ENCODE measurements at regions not wholly inside any gene's neighbourhood (a gene's known extent, or its start where the extent isn't known, plus 50 kb on each side); places are given as distances from the start of the nearest gene placed in this dataset.
A peak's percentile ranks its signal among the peaks of the same experiment; 100 is the strongest.

- no peak for DNase-seq
These were observed 74.1 kb upstream of the IRF2BP2 start for GRCh38 chr1:234683861-234684632.

GRCh38 chr1:234683127-234683860 lies 73.3 kb upstream of the IRF2BP2 start:
- no peak for DNase-seq

GRCh38 chr1:234681990-234682389 lies 72.0 kb upstream of the IRF2BP2 start:
- no peak for DNase-seq

DNA sequence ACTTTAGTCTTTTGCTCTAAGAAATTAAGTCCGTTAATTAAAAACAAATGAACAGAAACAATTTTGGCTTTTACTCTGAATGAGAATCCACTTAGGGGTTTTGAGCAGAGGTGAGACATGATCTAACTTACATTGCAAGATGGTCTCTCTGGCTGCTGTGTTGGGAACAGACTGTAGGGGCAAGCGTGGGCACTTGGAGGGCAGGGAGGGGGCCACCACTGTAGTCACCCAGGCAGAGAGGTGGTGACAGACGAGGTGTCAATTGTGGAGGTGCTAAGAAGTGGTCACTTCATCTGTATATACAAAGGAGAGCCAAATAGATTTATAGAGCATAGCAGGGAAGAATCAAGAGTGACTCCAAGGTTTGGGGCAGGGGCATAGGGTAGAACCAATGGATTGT lies 71.1 kb upstream of the IRF2BP2 start:
- DNase-seq = no peak

DNA sequence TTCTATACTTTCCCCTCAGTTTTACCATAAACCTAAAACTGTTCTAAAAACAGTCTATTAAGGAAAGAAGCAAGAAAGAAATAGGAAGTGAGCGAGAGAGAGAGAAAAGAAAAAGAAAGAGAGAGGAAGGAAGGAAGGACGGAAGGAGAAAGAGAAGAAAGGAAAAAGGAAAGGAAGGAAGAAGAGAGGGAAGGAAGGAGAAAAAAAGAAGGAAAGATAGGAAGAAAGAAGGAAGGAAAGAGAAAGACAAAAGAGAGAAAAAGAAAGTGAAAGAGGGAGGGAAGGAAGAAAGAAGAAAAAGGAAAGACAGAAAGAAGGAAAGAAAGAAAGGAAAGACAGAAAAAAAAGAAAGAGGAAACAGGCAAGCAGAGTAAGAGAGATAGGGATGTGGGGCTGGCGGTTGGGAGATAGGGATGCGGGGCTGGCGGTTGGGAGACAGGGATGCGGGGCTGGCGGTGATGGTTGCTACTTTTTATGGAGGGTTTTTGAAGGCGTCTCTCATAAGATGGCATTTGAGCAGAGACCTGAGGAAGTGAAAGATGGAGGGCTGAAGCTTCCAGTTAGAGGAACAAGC lies 70.4 kb upstream of the IRF2BP2 start:
- DNase-seq = no peak

GRCh38 chr1:234676103-234676594 lies 66.2 kb upstream of the IRF2BP2 start:
- DNase-seq = peak; percentile 78

DNA sequence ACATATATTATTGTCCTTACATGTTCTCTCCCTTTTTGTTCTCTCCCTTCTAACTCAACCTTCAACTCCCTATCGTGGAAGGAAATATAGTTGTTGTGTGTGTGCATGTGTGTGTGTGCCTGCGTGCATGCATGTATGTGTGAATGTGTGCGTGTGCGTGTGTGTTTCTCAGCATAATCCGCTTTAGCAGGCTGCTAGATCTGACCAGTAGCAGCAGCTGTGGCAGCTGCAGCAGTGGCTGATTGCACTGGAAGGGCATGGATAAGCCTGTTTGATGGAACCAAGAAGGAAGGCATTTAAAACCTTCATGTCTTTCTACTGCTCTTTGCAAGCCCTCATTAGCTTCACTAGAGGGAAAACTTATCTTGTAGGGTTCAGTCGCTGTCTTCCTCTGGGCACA lies 65.6 kb upstream of the IRF2BP2 start:
- DNase-seq = no peak

GRCh38 chr1:234675006-234675405 lies 65.0 kb upstream of the IRF2BP2 start:
- no peak for DNase-seq

GRCh38 chr1:234674218-234674815 lies 64.3 kb upstream of the IRF2BP2 start:
- no peak for DNase-seq

DNA sequence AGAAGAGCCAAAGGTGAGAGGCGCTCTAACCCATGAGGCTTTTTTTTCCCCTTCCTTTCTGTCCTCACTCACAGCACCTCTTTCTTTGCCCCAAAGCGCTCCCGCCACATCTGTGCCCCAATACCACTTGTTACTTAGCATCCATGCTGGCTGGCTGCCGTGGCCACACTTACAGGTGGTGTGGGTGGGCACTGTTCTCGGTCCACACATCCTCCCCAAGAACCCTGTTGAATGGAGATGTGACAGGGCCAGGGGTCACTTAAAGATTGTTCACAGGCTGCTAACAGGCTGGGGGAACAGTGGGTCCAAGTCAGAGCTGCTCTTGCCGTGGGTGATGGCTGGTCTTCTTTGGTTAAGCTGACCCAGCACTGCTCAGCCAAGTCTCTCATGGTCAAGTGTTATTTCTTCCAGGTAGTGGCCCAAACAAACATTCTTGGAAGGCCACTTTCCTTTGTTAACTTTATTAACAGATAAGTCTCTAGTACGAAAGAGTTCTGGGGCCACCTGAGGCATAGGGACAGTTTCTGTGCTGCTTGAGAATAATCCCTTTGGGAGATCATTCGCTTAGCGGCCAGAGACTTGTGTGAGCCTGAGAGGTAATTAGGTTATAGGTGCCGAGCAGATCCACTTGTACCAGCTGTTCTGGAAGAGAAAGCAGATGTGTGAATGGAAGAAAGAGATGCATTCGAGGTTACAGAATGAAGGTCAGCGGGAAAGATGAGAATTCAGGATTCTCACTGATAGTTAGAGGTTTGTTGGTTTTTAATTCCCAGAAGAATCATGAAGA lies 62.6 kb upstream of the IRF2BP2 start:
- no peak for DNase-seq

GRCh38 chr1:234670967-234671626 lies 61.1 kb upstream of the IRF2BP2 start:
- peak; percentile 89 for DNase-seq

DNA sequence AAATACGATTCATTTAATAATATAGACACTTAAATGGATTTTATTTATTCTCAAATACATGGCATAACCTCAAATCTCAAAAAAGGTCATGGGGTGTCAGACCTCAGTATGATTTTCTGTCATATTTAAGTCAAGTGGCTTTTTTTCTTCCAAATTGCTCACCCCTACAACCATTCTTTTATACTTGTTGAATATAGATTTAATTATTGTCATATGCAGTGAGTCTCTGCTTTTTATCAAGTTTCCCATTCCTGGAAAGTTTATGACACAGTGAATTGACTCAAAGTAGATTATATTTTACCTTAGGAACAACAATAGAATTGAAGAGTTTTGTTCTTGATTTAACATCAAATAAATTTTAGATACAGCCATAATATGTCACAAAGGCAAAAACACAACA lies 59.5 kb upstream of the IRF2BP2 start:
- no peak for DNase-seq

DNA sequence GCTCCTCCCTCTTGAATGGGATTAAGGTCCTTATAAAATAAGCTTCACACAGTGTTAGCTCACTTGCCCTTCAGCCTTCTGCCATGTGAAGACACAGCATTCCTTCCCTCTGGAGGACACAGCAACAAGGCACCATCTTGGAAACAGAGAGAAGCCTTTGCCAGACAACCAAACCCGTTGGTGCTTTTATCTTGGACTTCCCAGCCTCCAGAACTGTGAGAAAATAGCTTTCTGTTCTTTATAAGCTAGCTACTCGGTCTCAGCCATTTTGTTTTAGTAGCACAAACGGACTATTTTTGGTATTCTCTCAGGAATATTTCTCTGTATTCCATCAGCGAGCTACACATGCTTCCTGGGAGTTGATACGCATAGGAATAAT lies 58.6 kb upstream of the IRF2BP2 start:
- no peak for DNase-seq

DNA sequence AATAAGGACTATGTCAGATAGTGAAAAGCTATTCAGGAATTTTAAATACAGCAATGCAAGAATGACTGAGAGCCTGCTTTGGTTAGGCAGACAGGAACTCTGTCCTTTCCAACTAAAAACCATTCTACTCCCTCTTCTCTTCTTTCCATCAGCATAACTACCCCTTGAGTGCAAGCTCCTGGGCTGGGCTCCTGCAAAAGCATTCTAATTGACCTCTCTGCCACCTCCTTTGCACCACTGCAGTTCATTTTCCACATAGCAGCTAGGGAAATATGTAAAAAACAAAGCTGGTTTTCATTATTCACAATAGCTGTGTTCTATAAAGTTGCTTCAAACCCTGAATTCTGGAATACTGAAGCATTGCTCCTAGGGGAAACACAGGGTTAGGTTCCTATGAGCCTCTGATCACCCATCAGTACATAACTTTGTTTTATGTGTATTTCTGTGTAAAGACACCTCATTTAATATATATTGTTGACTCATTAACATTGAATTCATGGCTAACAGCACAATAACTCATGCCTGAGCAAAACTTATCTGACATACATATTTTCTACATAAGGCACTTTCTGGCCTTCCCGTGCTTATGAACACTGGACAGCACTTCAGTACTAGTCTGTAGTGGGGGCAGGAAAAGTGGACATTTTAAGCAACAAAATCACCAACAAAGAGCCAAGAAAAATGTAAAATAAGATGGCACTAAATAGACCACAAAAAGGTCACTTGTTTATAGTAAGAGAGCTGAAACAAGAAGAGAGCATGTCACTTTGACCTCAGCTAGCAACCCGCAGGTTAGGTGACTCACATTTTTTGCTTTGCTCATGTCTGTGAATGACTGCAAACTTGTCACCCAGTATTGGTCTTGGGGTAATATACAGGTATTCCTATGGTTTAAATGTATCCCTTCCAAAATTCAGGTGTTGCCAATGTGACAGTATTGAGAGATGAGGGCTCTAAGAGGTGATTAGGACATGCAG lies 57.9 kb upstream of the IRF2BP2 start:
- DNase-seq = no peak

DNA sequence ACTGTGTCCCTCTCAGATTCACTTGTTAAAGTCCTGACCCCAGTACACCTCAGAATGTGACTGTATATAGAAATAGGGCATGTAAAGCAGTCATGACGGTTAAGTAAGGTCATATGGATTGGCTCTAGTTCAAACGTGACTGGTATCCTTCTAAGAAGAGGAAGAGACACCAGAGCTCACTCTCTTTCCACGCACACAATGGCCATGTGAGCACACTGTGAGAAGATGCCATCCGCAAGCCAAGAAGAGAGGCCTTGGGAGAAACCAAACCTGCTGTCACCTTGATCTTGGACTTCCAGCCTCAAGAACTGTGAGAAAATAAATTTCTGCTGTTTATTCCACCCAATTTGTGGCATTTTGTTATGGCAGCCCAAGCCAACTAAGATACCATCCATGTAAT lies 56.8 kb upstream of the IRF2BP2 start:
- DNase-seq = no peak

GRCh38 chr1:234665975-234666605 lies 56.1 kb upstream of the IRF2BP2 start:
- no peak for DNase-seq

GRCh38 chr1:234662148-234662547 lies 52.2 kb upstream of the IRF2BP2 start:
- no peak for DNase-seq

DNA sequence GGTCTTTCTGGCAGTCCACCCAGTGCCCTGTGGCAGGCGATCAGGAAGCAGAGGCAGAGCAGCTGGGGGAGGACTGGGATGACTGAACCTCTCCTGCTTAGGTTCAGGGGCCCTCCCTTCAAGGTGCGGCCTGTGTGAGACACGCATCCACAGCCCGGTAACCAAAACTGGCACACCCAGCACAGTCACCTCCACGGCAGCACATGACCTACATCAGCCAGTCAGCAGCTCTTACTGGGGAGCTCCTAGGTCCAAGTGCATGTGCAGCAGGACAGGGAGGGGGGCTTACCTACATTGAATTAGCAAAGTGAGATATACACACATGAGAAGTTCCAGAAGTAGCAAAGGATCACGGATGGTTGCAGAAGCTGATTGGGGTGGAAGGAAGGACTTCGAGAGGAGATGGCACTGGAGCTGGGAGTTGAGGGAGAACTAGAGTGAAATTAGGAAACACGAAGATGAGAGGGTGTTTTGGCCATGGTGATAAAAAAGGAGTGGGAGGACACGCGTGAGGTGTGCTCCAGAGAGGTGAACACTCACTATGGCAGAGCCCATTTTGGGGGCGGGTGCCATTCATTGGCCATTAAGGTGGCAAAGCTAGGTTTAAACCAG lies 51.4 kb upstream of the IRF2BP2 start:
- DNase-seq = no peak

DNA sequence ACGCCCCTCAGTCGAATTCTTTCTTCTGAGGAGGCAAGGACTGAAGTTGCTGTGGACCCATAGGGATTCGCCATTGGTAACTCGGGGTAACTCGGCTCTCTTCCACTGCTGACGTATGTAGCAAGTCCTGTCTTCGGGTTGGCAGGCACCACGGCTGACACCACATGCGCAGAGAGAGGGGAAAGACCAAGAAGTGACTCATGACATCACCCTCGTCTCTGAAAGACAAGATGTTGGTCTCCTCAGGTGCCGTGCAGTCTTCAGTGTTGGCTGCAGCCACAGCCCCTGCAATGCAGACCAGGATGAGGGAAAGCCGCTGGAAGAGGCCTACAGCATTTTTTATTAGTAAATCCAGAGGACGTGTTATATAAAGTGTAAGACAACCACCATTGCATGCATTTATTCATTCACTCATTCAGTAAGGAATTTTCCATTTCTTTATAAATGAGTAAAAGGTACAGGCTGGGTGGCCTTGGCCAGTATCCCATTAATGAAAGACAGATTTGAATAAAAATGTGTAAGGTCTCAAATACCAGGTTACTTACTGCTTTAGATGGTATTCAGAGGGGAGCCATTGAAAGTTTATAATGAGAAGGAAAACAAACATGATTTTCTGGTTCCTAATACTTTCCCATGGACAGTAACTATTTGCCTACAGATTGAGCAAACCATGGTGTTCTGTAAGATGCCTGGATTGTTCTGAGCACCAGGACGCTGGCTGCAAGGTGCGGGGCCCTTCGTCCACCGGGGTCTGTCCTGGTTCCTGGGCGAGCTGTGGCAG lies 50.7 kb upstream of the IRF2BP2 start:
- no peak for DNase-seq

Data from NCI-H510A treated with DMSO at 0.1 percent for 48 hours (cell line).